ACC112 (cell line): ENCODE measurements at regions not wholly inside any gene's neighbourhood (a gene's known extent, or its start where the extent isn't known, plus 50 kb on each side); places are given as distances from the start of the nearest gene placed in this dataset.
"Not testable (repeated sequence)": the region's sequence is repeated elsewhere in the genome, so short reads cannot be mapped to it uniquely, and the experiment has no call there.

ENCODE experiments used
- H2AFZ ChIP-seq: fragments of 200-600 bp; sonication (generic); one replicate; pipeline ENCODE4 v1.6.0; 2017; ENCODE audit warnings: antibody characterized with exemption, low read length; ENCODE audit not compliant: unreplicated experiment
- H3K27ac ChIP-seq: fragments of 200-600 bp; sonication (generic); 2 replicates; pipeline ENCODE4 v1.5.1; 2014; ENCODE audit warnings: low read depth, mild to moderate bottlenecking, antibody characterized with exemption, low read length, moderate library complexity
- H3K27me3 ChIP-seq: fragments of 200-600 bp; sonication (generic); 2 replicates; pipeline ENCODE4 v1.6.1; 2014; ENCODE audit warnings: mild to moderate bottlenecking, antibody characterized with exemption, low read length, moderate library complexity, mixed read lengths; ENCODE audit not compliant: insufficient read depth
- H3K36me3 ChIP-seq: fragments of 200-600 bp; sonication (generic); 2 replicates; pipeline ENCODE4 v1.6.1; 2016; ENCODE audit warnings: mild to moderate bottlenecking, antibody characterized with exemption, low read length, moderate library complexity, mixed read lengths; ENCODE audit not compliant: insufficient read depth
- H3K4me1 ChIP-seq: fragments of 200-600 bp; sonication (generic); one replicate; pipeline ENCODE4 v1.6.1; 2016; ENCODE audit warnings: low read length, mixed read lengths; ENCODE audit not compliant: insufficient read depth, unreplicated experiment, control insufficient read depth
- H3K4me3 ChIP-seq: fragments of 200-600 bp; sonication (generic); 2 replicates; pipeline ENCODE4 v1.5.1; 2014; ENCODE audit warnings: mild to moderate bottlenecking, low read depth, low read length
- H3K79me2 ChIP-seq: fragments of 200-600 bp; sonication (generic); one replicate; pipeline ENCODE4 v1.6.0; 2016; ENCODE audit warnings: low read length; ENCODE audit not compliant: control insufficient read depth, unreplicated experiment, insufficient read depth

- no peaks in the 10 kb centered on the region for H3K27me3 ChIP-seq
- no peaks in the 10 kb centered on the region for H3K36me3 ChIP-seq
- H2AFZ ChIP-seq: no peak overlapping the region
- no peak overlapping the region for H3K4me3 ChIP-seq
- H3K79me2 ChIP-seq: no peaks in the 10 kb centered on the region
- H3K4me1 ChIP-seq: no peaks in the 10 kb centered on the region
- H3K27ac ChIP-seq: no peak overlapping the region
Observed at GRCh38 chr1:238336531-238336930, 445.8 kb upstream of the ZP4 start.

GRCh38 chr1:238334170-238334569 is 443.4 kb upstream of the ZP4 start:
- Histone ChIP-seq H3K4me3 (no peak overlapping the region), H3K36me3 (no peaks in the 10 kb centered on the region), H3K27me3 (no peaks in the 10 kb centered on the region), H3K27ac (no peak overlapping the region), H3K4me1 (no peaks in the 10 kb centered on the region), H2AFZ (no peak overlapping the region), H3K79me2 (no peaks in the 10 kb centered on the region)

- no peaks in the 10 kb centered on the region for H3K79me2 ChIP-seq
- H3K27me3 ChIP-seq: no peaks in the 10 kb centered on the region
- no peak overlapping the region for H2AFZ ChIP-seq
- H3K4me3 ChIP-seq: no peak overlapping the region
- no peaks in the 10 kb centered on the region for H3K4me1 ChIP-seq
- no peaks in the 10 kb centered on the region for H3K36me3 ChIP-seq
- no peak overlapping the region for H3K27ac ChIP-seq
Observed at GRCh38 chr1:238331557-238331956, 440.8 kb upstream of the ZP4 start.

DNA sequence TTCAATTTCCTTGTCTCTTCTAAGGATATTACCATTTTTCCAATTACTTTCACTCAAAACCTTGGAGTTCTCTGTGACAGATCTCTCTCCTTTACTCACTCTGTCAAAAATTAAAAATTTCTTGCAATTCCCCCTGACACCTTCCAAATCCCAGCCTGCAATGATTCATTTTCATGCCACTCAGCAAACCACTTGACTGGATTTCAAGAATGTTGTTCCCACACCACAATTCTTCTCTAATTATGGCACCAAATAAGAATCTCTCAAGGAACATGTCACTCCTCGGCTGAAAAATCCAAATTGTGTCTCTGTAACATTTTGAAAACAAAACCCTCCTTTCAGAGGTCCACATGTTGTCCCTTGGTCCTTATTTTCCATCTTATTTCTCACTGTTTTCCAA is 438.9 kb upstream of the ZP4 start:
- Histone ChIP-seq H2AFZ (no peak overlapping the region), H3K36me3 (no peaks in the 10 kb centered on the region), H3K4me1 (no peaks in the 10 kb centered on the region), H3K4me3 (no peak overlapping the region), H3K27me3 (no peaks in the 10 kb centered on the region), H3K79me2 (no peaks in the 10 kb centered on the region), H3K27ac (no peak overlapping the region)

DNA sequence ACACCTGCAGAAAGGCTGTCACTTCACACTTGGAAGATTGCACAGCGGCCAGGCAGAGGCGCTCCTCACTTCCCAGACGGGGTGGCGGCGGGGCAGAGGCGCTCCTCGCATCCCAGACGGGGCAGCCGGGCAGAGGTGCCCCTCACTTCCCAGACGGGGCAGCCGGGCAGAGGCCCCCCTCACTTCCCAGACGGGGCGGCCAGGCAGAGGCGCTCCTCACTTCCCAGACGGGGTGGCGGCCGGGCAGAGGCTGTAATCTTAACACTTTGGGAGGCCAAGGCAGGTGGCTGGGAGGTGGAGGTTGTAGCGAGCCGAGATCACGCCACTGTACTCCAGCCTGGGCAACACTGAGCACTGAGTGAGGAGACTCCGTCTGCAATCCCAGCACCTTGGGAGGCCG is 436.3 kb upstream of the ZP4 start:
- H3K27me3 ChIP-seq, H3K4me3 ChIP-seq: not testable (repeated sequence)

GRCh38 chr1:238326479-238326878 is 435.8 kb upstream of the ZP4 start:
- not testable (repeated sequence) for H3K27me3 ChIP-seq, H3K79me2 ChIP-seq, H3K27ac ChIP-seq, H3K4me3 ChIP-seq, H2AFZ ChIP-seq, H3K4me1 ChIP-seq, H3K36me3 ChIP-seq

More for the DNA sequence above, 436.3 kb upstream of the ZP4 start:
- not testable (repeated sequence) for H3K4me1 ChIP-seq, H3K27ac ChIP-seq, H3K36me3 ChIP-seq, H2AFZ ChIP-seq, H3K79me2 ChIP-seq

- H3K27ac ChIP-seq: no peak overlapping the region
- H3K4me3 ChIP-seq: no peak overlapping the region
- no peak overlapping the region for H2AFZ ChIP-seq
- no peaks in the 10 kb centered on the region for H3K79me2 ChIP-seq
- H3K4me1 ChIP-seq: no peaks in the 10 kb centered on the region
- H3K36me3 ChIP-seq: no peaks in the 10 kb centered on the region
- no peaks in the 10 kb centered on the region for H3K27me3 ChIP-seq
Observed at GRCh38 chr1:238324211-238324864, 433.6 kb upstream of the ZP4 start.

GRCh38 chr1:238323490-238323889 is 432.8 kb upstream of the ZP4 start:
- Histone ChIP-seq H3K4me1 (no peaks in the 10 kb centered on the region), H3K36me3 (no peaks in the 10 kb centered on the region), H2AFZ (no peak overlapping the region), H3K27me3 (no peaks in the 10 kb centered on the region), H3K79me2 (no peaks in the 10 kb centered on the region), H3K4me3 (no peak overlapping the region), H3K27ac (no peak overlapping the region)

DNA sequence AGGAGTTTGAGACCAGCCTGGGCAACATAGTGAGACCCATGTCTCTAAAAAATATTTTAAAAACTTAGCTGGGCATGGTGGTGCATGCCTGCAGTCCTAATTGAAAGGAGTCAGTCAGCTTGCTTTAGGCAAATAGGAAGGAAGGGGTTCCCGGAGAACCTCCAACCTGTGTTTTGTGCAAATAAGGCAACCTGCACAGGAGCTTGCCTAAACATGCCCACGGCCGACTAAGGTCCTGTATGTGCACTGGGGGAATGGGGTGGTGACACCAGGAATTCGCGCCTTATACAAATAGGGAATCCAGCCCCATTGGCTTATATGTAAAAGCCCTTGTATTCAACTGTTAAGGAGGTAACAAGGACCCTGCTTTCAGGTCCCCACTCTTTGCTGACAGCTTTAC is 429.2 kb upstream of the ZP4 start:
- Histone ChIP-seq H2AFZ (no peak overlapping the region), H3K79me2 (no peaks in the 10 kb centered on the region), H3K36me3 (no peaks in the 10 kb centered on the region), H3K4me1 (no peaks in the 10 kb centered on the region), H3K4me3 (no peak overlapping the region), H3K27me3 (no peaks in the 10 kb centered on the region), H3K27ac (no peak overlapping the region)

GRCh38 chr1:238318294-238319110 is 427.8 kb upstream of the ZP4 start:
- Histone ChIP-seq H3K4me3 (no peak overlapping the region), H3K27me3 (no peaks in the 10 kb centered on the region), H3K79me2 (no peaks in the 10 kb centered on the region), H3K36me3 (no peaks in the 10 kb centered on the region), H3K27ac (no peak overlapping the region), H3K4me1 (no peaks in the 10 kb centered on the region), H2AFZ (no peak overlapping the region)

- Histone ChIP-seq H3K79me2 (no peaks in the 10 kb centered on the region), H3K27me3 (no peaks in the 10 kb centered on the region), H3K4me3 (no peak overlapping the region), H3K4me1 (no peaks in the 10 kb centered on the region), H3K27ac (no peak overlapping the region), H2AFZ (no peak overlapping the region), H3K36me3 (no peaks in the 10 kb centered on the region)
Observed at GRCh38 chr1:238312969-238313368, 422.2 kb upstream of the ZP4 start.
